ENCODE measurements at regions not wholly inside any gene's neighbourhood (a gene's known extent, or its start where the extent isn't known, plus 50 kb on each side); places are given as distances from the start of the nearest gene placed in this dataset.

- H3K27ac ChIP-seq: no peak overlapping the region
- WGBS, 4 donors: 65 to 72% (median 66%) methylated on average over 2 of the region's 2 CpGs
- H3K4me1 ChIP-seq (replicated peaks in 1 of 2): no peaks in the 10 kb centered on the region
- H3K27me3 ChIP-seq: peaks cover 16% of the 10 kb centered on the region
- no peak for TF ChIP-seq POLR2A (IDR thresholded peaks at IDR 0.05)
- no peak for TF ChIP-seq CTCF (IDR thresholded peaks at IDR 0.05)
- H3K9me3 ChIP-seq (replicated peaks in 1 of 3): no peaks in the 10 kb centered on the region
- no peak for DNase-seq
- intact Hi-C loops (cut with DNase I): no loop called here
- no peak overlapping the region for H3K4me3 ChIP-seq
- no peaks in the 10 kb centered on the region for H3K36me3 ChIP-seq (replicated peaks in 1 of 2)
These were observed 129.0 kb upstream of the WSCD2 start for GRCh38 chr12:108000111-108000510.

DNA sequence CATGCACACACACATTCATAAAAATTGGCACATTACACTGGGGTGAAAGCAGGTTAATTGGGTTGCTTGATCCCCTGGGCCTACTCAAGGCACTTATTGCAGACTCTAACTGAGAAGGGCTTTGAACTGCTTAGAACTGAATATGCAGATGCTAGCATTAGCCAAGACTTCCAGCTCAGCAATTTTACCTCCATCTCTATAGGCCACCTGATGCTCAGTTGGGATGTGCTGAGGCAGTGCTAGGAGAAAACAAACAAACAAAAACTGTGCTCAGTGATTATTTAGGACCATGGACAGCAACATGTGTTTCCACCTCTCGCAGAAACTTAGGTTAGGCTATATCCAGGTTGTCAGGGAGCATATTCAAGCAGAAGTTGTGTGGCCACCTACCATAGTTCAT is 124.8 kb upstream of the WSCD2 start:
- 0 to 19% (median 10%) methylated on average over 1 of the region's 1 CpG for WGBS, 4 donors
- TF ChIP-seq POLR2A (IDR thresholded peaks at IDR 0.05) (no peak), CTCF (IDR thresholded peaks at IDR 0.05) (no peak)
- Histone ChIP-seq H3K27me3 (peaks cover 12% of the 10 kb centered on the region), H3K27ac (no peak overlapping the region), H3K4me3 (no peak overlapping the region), H3K9me3 (replicated peaks in 1 of 3) (no peaks in the 10 kb centered on the region), H3K36me3 (replicated peaks in 1 of 2) (no peaks in the 10 kb centered on the region), H3K4me1 (replicated peaks in 1 of 2) (no peaks in the 10 kb centered on the region)
- intact Hi-C loops (cut with DNase I): no loop called here
- no peak for DNase-seq

DNA sequence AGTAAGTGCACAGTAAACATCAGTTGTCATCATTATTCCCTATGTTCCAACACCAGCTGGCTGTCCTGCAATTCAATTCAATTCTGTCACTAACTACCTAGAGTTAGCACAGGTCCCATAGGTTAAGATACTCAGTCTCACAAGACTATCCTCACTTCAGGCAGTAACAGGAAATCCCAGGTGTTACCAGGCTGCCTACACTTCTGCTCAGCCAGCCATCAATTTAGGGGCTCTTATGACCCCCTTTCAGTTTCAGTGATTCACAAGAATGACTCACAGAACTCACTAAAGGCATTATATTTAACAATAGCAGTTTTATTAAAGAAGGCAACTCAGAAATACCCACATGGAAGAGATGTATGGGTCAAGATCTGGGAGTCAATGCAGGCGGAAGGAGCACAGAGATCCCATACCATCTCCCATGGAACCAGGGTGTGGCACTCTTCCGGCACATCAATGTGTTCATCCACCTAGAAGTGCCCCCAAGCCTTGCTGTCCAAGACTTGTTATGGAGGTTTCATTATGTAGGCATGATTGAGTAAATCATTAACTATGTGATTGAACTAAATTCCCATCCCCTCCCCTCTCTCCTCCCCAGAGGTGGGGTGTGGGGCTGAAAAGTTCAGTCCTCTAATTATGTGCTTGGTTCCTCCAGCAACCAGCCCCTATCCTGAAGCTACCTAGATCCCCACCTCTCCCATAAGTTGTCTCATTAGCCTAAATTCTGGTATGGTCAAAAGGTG is 120.8 kb upstream of the WSCD2 start:
- H3K4me3 ChIP-seq: no peak overlapping the region
- WGBS, 4 donors: 61 to 83% (median 81%) methylated on average over 2 of the region's 2 CpGs
- H3K4me1 ChIP-seq (replicated peaks in 1 of 2): no peaks in the 10 kb centered on the region
- no peaks in the 10 kb centered on the region for H3K36me3 ChIP-seq (replicated peaks in 1 of 2)
- no peaks in the 10 kb centered on the region for H3K27me3 ChIP-seq
- H3K27ac ChIP-seq: no peak overlapping the region
- no peak for DNase-seq
- H3K9me3 ChIP-seq (replicated peaks in 1 of 3): no peaks in the 10 kb centered on the region
- TF ChIP-seq POLR2A (IDR thresholded peaks at IDR 0.05) (no peak), CTCF (IDR thresholded peaks at IDR 0.05) (no peak)
- intact Hi-C loops (cut with DNase I): no loop called here

GRCh38 chr12:108009442-108010070 is 119.5 kb upstream of the WSCD2 start:
- Histone ChIP-seq H3K4me3 (no peak overlapping the region), H3K27me3 (no peaks in the 10 kb centered on the region), H3K36me3 (replicated peaks in 1 of 2) (no peaks in the 10 kb centered on the region), H3K4me1 (replicated peaks in 1 of 2) (no peaks in the 10 kb centered on the region), H3K9me3 (replicated peaks in 1 of 3) (no peaks in the 10 kb centered on the region), H3K27ac (no peak overlapping the region)
- DNase-seq: no peak
- WGBS, 4 donors: 54 to 74% (median 58%) methylated on average over 4 of the region's 4 CpGs
- TF ChIP-seq CTCF (IDR thresholded peaks at IDR 0.05) (no peak), POLR2A (IDR thresholded peaks at IDR 0.05) (no peak)
- intact Hi-C loops (cut with DNase I): no loop called here

All from adrenal gland (tissue), 9 donors.